ENCODE measurements at regions not wholly inside any gene's neighbourhood (a gene's known extent, or its start where the extent isn't known, plus 50 kb on each side); places are given as distances from the start of the nearest gene placed in this dataset.

GRCh38 chr15:39313881-39314280, 267.0 kb upstream of the THBS1 start:
- H3K4me3 ChIP-seq (replicated peaks; ENCODE audit: low read depth, low read length): no peak overlapping the region
- DNase-seq (ENCODE audit: extremely low read depth, low read depth): no peak
- TF ChIP-seq CTCF (IDR thresholded peaks at IDR 0.05; ENCODE audit: low read depth, low read length, missing control alignments): no peak

GRCh38 chr15:39315206-39315850, 265.6 kb upstream of the THBS1 start:
- H3K4me3 ChIP-seq (replicated peaks; ENCODE audit: low read depth, low read length): no peak overlapping the region
- DNase-seq (ENCODE audit: extremely low read depth, low read depth): no peak
- TF ChIP-seq CTCF (IDR thresholded peaks at IDR 0.05; ENCODE audit: low read depth, low read length, missing control alignments): no peak

- H3K4me3 ChIP-seq (replicated peaks; ENCODE audit: low read depth, low read length): no peak overlapping the region
- no peak for TF ChIP-seq CTCF (IDR thresholded peaks at IDR 0.05; ENCODE audit: low read depth, low read length, missing control alignments)
- no peak for DNase-seq (ENCODE audit: extremely low read depth, low read depth)
These were observed 263.7 kb upstream of the THBS1 start for GRCh38 chr15:39317225-39317624.

GRCh38 chr15:39318231-39318630, 262.6 kb upstream of the THBS1 start:
- no peak for DNase-seq (ENCODE audit: extremely low read depth, low read depth)
- no peak overlapping the region for H3K4me3 ChIP-seq (replicated peaks; ENCODE audit: low read depth, low read length)
- TF ChIP-seq CTCF (IDR thresholded peaks at IDR 0.05; ENCODE audit: low read depth, low read length, missing control alignments): no peak

GRCh38 chr15:39320355-39320754, 260.5 kb upstream of the THBS1 start:
- no peak overlapping the region for H3K4me3 ChIP-seq (replicated peaks; ENCODE audit: low read depth, low read length)
- no peak for DNase-seq (ENCODE audit: extremely low read depth, low read depth)
- no peak for TF ChIP-seq CTCF (IDR thresholded peaks at IDR 0.05; ENCODE audit: low read depth, low read length, missing control alignments)

- no peak overlapping the region for H3K4me3 ChIP-seq (replicated peaks; ENCODE audit: low read depth, low read length)
- no peak for DNase-seq (ENCODE audit: extremely low read depth, low read depth)
- no peak for TF ChIP-seq CTCF (IDR thresholded peaks at IDR 0.05; ENCODE audit: low read depth, low read length, missing control alignments)
These were observed 260.0 kb upstream of the THBS1 start for GRCh38 chr15:39320886-39321285.

GRCh38 chr15:39321977-39322376, 258.9 kb upstream of the THBS1 start:
- TF ChIP-seq CTCF (IDR thresholded peaks at IDR 0.05; ENCODE audit: low read depth, low read length, missing control alignments): no peak
- no peak for DNase-seq (ENCODE audit: extremely low read depth, low read depth)
- no peak overlapping the region for H3K4me3 ChIP-seq (replicated peaks; ENCODE audit: low read depth, low read length)

Measured in HFF-Myc (cell line).